GM12878 (cell line): ENCODE measurements at regions not wholly inside any gene's neighbourhood (a gene's known extent, or its start where the extent isn't known, plus 50 kb on each side); places are given as distances from the start of the nearest gene placed in this dataset.

Source experiments
- ATAC-seq: fragments of 200-7000 bp; cut with Tn5 transposase; 3 replicates; pipeline ENCODE4 v1.9.1; 2020; ENCODE audit warnings: mild to moderate bottlenecking, moderate library complexity
- BruUV-seq: library from RNA; stranded (reverse); fragments of 400-500 nt; replicated peaks from 2 replicates; lab custom pipeline; 2021; lab: Mats Ljungman, UMichigan
- CTCF ChIA-PET: fragments of 300-600 bp; sonication (Branson Sonifier 250); formaldehyde crosslinking; extraction: SDS; loops from one replicate; lab custom pipeline; 2021; ENCODE audit warnings: inconsistent platforms; lab: Yijun Ruan, JAX
- POLR2A ChIA-PET: fragments of 350-600 bp; formaldehyde crosslinking; extraction: SDS; loops from one replicate; lab custom pipeline; 2021; ENCODE audit warnings: inconsistent platforms; lab: Charles Lee
- RAD21 ChIA-PET: fragments of 300-600 bp; sonication (Branson Sonifier 250); formaldehyde crosslinking; loops from one replicate; lab custom pipeline; 2023; ENCODE audit warnings: antibody characterized with exemption; ENCODE audit not compliant: unreplicated experiment; lab: Charles Lee
- SMC1A ChIA-PET: fragments of 300-600 bp; sonication (Branson Sonifier 250); formaldehyde crosslinking; loops from one replicate; lab custom pipeline; 2023; ENCODE audit not compliant: unreplicated experiment, uncharacterized antibody; lab: Charles Lee
- DNase-seq: peaks from one replicate; pipeline ENCODE4 v3.0.0-alpha.2; 2011; ENCODE audit warnings: low read depth, low spot score
- FAIRE-seq: peaks from 3 replicates; lab custom pipeline; 2011; peaks lifted over from hg19 to GRCh38; lab: Jason Lieb, UNC
- H2AFZ ChIP-seq: 2 replicates; pipeline ENCODE4 v1.6.0; 2011; ENCODE audit warnings: low read depth, low read length, control low read depth; ENCODE audit not compliant: control insufficient read depth
- H3K27ac ChIP-seq: 2 replicates; pipeline ENCODE4 v1.5.1; 2011; ENCODE audit warnings: control low read depth; ENCODE audit not compliant: control insufficient read depth, insufficient read depth
- H3K27me3 ChIP-seq, 2 experiments: replicated peaks in 1 of 2; 2 replicates each; pipeline versions ENCODE4 v1.6.0 to v1.6.1; 2011; ENCODE audit warnings: low read length in 1 of 2; ENCODE audit not compliant: control insufficient read depth in 2 of 2, insufficient read depth in 2 of 2
- H3K36me3 ChIP-seq, 2 experiments: 2 replicates each; pipeline ENCODE4 v1.5.1; 2011; ENCODE audit warnings: low read length in 1 of 2; ENCODE audit not compliant: control insufficient read depth in 2 of 2, insufficient read depth in 2 of 2
- H3K4me1 ChIP-seq: 2 replicates; pipeline ENCODE4 v1.6.1; 2011; ENCODE audit warnings: mild to moderate bottlenecking, low read length, moderate library complexity, mixed read lengths; ENCODE audit not compliant: control insufficient read depth, insufficient read depth
- H3K4me2 ChIP-seq: 2 replicates; pipeline ENCODE4 v1.6.0; 2011; ENCODE audit warnings: control low read depth; ENCODE audit not compliant: control insufficient read depth, insufficient read depth
- H3K4me3 ChIP-seq: fragments of 200-600 bp; sonication (generic); 2 replicates; pipeline ENCODE4 v1.5.1; 2016
- H3K79me2 ChIP-seq: 2 replicates; pipeline ENCODE4 v1.6.0; 2011; ENCODE audit warnings: low read length; ENCODE audit not compliant: control insufficient read depth, insufficient read depth
- H3K9ac ChIP-seq: 2 replicates; pipeline ENCODE4 v1.8.0; 2011; ENCODE audit warnings: low read length, control low read depth, mixed read lengths; ENCODE audit not compliant: control insufficient read depth, insufficient read depth
- H3K9me3 ChIP-seq: replicated peaks from 3 replicates; pipeline ENCODE4 v1.5.1; 2011; ENCODE audit warnings: mild to moderate bottlenecking, low read length; ENCODE audit not compliant: control insufficient read depth, insufficient read depth
- H4K20me1 ChIP-seq: 2 replicates; pipeline ENCODE4 v1.6.0; 2011; ENCODE audit not compliant: control insufficient read depth, insufficient read depth
- CBX3 ChIP-seq: fragments of 200-600 bp; sonication (generic); IDR thresholded peaks from 2 replicates; pipeline ENCODE4 v1.6.1; 2016; ENCODE audit warnings: low read depth, borderline replicate concordance
- CREB1 ChIP-seq: IDR thresholded peaks from 2 replicates; pipeline ENCODE4 v1.6.1; 2012; ENCODE audit warnings: low read depth, mild to moderate bottlenecking, inconsistent platforms
- KDM1A ChIP-seq: fragments of 200-600 bp; sonication (generic); IDR thresholded peaks from 2 replicates; pipeline ENCODE4 v1.6.1; 2016; ENCODE audit warnings: borderline replicate concordance
- MTA3 ChIP-seq: IDR thresholded peaks from 2 replicates; pipeline ENCODE4 v1.6.1; 2012; ENCODE audit warnings: low read length, inconsistent platforms, borderline replicate concordance
- PKNOX1 ChIP-seq: fragments of 450-650 bp; IDR thresholded peaks from 2 replicates; pipeline ENCODE4 v1.6.1; 2016; ENCODE audit warnings: mild to moderate bottlenecking
- RELB ChIP-seq: fragments of 450-650 bp; IDR thresholded peaks from 2 replicates; pipeline ENCODE4 v1.6.1; 2017; ENCODE audit warnings: low read depth, mild to moderate bottlenecking, moderate library complexity
- SIX5 ChIP-seq: IDR thresholded peaks from 2 replicates; pipeline ENCODE4 v1.6.1; 2011; ENCODE audit warnings: mild to moderate bottlenecking, low read depth, low read length, moderate library complexity; ENCODE audit not compliant: severe bottlenecking
- SMC3 ChIP-seq: IDR thresholded peaks from 2 replicates; pipeline ENCODE4 v1.6.1; 2011; ENCODE audit warnings: low read length, improper control_type of control experiment, borderline replicate concordance
- TBL1XR1 ChIP-seq: IDR thresholded peaks from 2 replicates; pipeline ENCODE4 v1.6.1; 2012; ENCODE audit warnings: low read depth, low read length, improper control_type of control experiment
- ZBTB40 ChIP-seq: fragments of 450-650 bp; IDR thresholded peaks from 2 replicates; pipeline ENCODE4 v1.6.1; 2016; ENCODE audit warnings: mild to moderate bottlenecking, moderate library complexity, borderline replicate concordance
- WGBS: methylation state at CpG from one replicate; pipeline ENCODE4 v1.1.6; 2016; ENCODE audit warnings: low lambda C conversion rate; ENCODE audit not compliant: insufficient replicate concordance, insufficient coverage; ENCODE audit errors: missing lambda C conversion rate; 5-methylcytosine and 5-hydroxymethylcytosine counted together
- in situ Hi-C: fragments of 300-500 bp; cut with MboI; formaldehyde crosslinking; loops from 9 replicates; pipeline ENCODE4 v1.14.3; 2018; ENCODE audit warnings: mixed read lengths
- intact Hi-C: fragments of 100-400 bp; cut with micrococcal nuclease; formaldehyde crosslinking; loops from one replicate; pipeline ENCODE4 v1.14.2; 2022; ENCODE audit not compliant: unreplicated experiment

GRCh38 chr3:71951842-71952241 lies 166.9 kb upstream of the PROK2 start:
- intact Hi-C loops, result loop anchor here (10.0 kb wide), 3 partner anchors 213 to 493 kb away; partner anchors contain the start of gene RYBP
- H2AFZ ChIP-seq, result no peak overlapping the region
- H3K36me3 ChIP-seq, result no peaks in the 10 kb centered on the region
- ATAC-seq (no peak), DNase-seq (no peak), FAIRE-seq (no peak)
- H3K27ac ChIP-seq, result no peak overlapping the region
- H4K20me1 ChIP-seq, result no peaks in the 10 kb centered on the region
- H3K9ac ChIP-seq, result no peak overlapping the region
- RAD21 ChIA-PET, result no interaction called here
- CTCF ChIA-PET, result interaction anchor here (0.7 to 1.8 kb wide), 4 partner anchors 76 to 867 kb away, joined by 3 to 5 read pairs (median 3); no protein-coding TSS in a partner anchor
- no peaks in the 10 kb centered on the region for H3K27me3 ChIP-seq
- peaks cover 12% of the 10 kb centered on the region for H3K4me1 ChIP-seq
- no peak overlapping the region for H3K4me3 ChIP-seq
- no TSS peak for BruUV-seq
- SMC1A ChIA-PET, result interaction anchor here (1.2 to 1.9 kb wide), 3 partner anchors 62 to 868 kb away, joined by 3 to 5 read pairs (median 4); no protein-coding TSS in a partner anchor
- H3K79me2 ChIP-seq, result no peaks in the 10 kb centered on the region
- in situ Hi-C loops, result no loop called here
- 60% methylated on average over 4 of the region's 4 CpGs for WGBS
- H3K9me3 ChIP-seq, result no peaks in the 10 kb centered on the region
- H3K4me2 ChIP-seq, result no peak overlapping the region
- no peak for TF ChIP-seq CBX3
- no peak for TF ChIP-seq SMC3
- TF ChIP-seq PKNOX1, result no peak
- no peak for TF ChIP-seq TBL1XR1
- TF ChIP-seq MTA3, result no peak
- no peak for TF ChIP-seq CREB1
- TF ChIP-seq RELB, result no peak
- TF ChIP-seq KDM1A, result no peak
- no peak for TF ChIP-seq SIX5
- no peak for TF ChIP-seq ZBTB40
- POLR2A ChIA-PET, result no interaction called here
